ENCODE measurements at regions not wholly inside any gene's neighbourhood (a gene's known extent, or its start where the extent isn't known, plus 50 kb on each side); places are given as distances from the start of the nearest gene placed in this dataset.
"Not testable (repeated sequence)": the region's sequence is repeated elsewhere in the genome, so short reads cannot be mapped to it uniquely, and the experiment has no call there.

GRCh38 chr14:105980224-105980623, 453.8 kb downstream of the TMEM121 start:
- no peak overlapping the region for H3K4me3 ChIP-seq (ENCODE audit: low read depth, low read length)

GRCh38 chr14:105981517-105982302, 455.3 kb downstream of the TMEM121 start:
- H3K4me3 ChIP-seq (ENCODE audit: low read depth, low read length) = not testable (repeated sequence)

More at GRCh38 chr14:105980224-105980623, 453.8 kb downstream of the TMEM121 start:
- no peak for TF ChIP-seq CTCF (IDR thresholded peaks at IDR 0.05; ENCODE audit: low read depth, low read length)

GRCh38 chr14:105982664-105983063, 456.3 kb downstream of the TMEM121 start:
- no peak for TF ChIP-seq CTCF (IDR thresholded peaks at IDR 0.05; ENCODE audit: low read depth, low read length)
- no peak overlapping the region for H3K4me3 ChIP-seq (ENCODE audit: low read depth, low read length)

GRCh38 chr14:105986894-105987284, 460.5 kb downstream of the TMEM121 start:
- no peak for TF ChIP-seq CTCF (IDR thresholded peaks at IDR 0.05; ENCODE audit: low read depth, low read length)

GRCh38 chr14:105987563-105987962, 461.2 kb downstream of the TMEM121 start:
- TF ChIP-seq CTCF (IDR thresholded peaks at IDR 0.05; ENCODE audit: low read depth, low read length) = no peak

More at GRCh38 chr14:105986894-105987284, 460.5 kb downstream of the TMEM121 start:
- no peak overlapping the region for H3K4me3 ChIP-seq (ENCODE audit: low read depth, low read length)

GRCh38 chr14:105989566-105990302, 463.4 kb downstream of the TMEM121 start:
- no peak overlapping the region for H3K4me3 ChIP-seq (ENCODE audit: low read depth, low read length)
- TF ChIP-seq CTCF (IDR thresholded peaks at IDR 0.05; ENCODE audit: low read depth, low read length) = no peak

More at GRCh38 chr14:105987563-105987962, 461.2 kb downstream of the TMEM121 start:
- no peak overlapping the region for H3K4me3 ChIP-seq (ENCODE audit: low read depth, low read length)

GRCh38 chr14:105991677-105992076, 465.3 kb downstream of the TMEM121 start:
- not testable (repeated sequence) for H3K4me3 ChIP-seq (ENCODE audit: low read depth, low read length)

- no peak for TF ChIP-seq CTCF (IDR thresholded peaks at IDR 0.05; ENCODE audit: low read depth, low read length)
Observed at GRCh38 chr14:105993814-105994213, 467.4 kb downstream of the TMEM121 start.

GRCh38 chr14:105995011-105995710, 468.8 kb downstream of the TMEM121 start:
- not testable (repeated sequence) for H3K4me3 ChIP-seq (ENCODE audit: low read depth, low read length)

More at GRCh38 chr14:105993814-105994213, 467.4 kb downstream of the TMEM121 start:
- no peak overlapping the region for H3K4me3 ChIP-seq (ENCODE audit: low read depth, low read length)

GRCh38 chr14:105998597-105998996, 472.2 kb downstream of the TMEM121 start:
- not testable (repeated sequence) for H3K4me3 ChIP-seq (ENCODE audit: low read depth, low read length)
